ENCODE measurements at regions not wholly inside any gene's neighbourhood (a gene's known extent, or its start where the extent isn't known, plus 50 kb on each side); places are given as distances from the start of the nearest gene placed in this dataset.

GRCh38 chr13:50162001-50162400 is 146.8 kb downstream of the KCNRG start:
- ATAC-seq (ENCODE audit: insufficient read depth, low read depth) (no peak), DNase-seq (no peak)
- no peak overlapping the region for H3K4me2 ChIP-seq (ENCODE audit: insufficient read depth, low read length)
- H3K79me2 ChIP-seq (ENCODE audit: insufficient read depth, low read length) = no peaks in the 10 kb centered on the region
- H2AFZ ChIP-seq (ENCODE audit: low read depth, low read length) = no peak overlapping the region
- H4K20me1 ChIP-seq (ENCODE audit: insufficient read depth, low read length) = no peaks in the 10 kb centered on the region
- H3K27me3 ChIP-seq (ENCODE audit: insufficient read depth, low read length, poor library complexity) = no peaks in the 10 kb centered on the region
- H3K4me3 ChIP-seq (ENCODE audit: low read depth in 1 of 2, low read length in 2 of 2) = no peak overlapping the region
- no peaks in the 10 kb centered on the region for H3K4me1 ChIP-seq (ENCODE audit: insufficient read depth, low read length)
- TF ChIP-seq CTCF (IDR thresholded peaks at IDR 0.05; ENCODE audit: borderline replicate concordance, extremely low read depth, low read length, poor library complexity, severe bottlenecking) (no peak), EZH2 (IDR thresholded peaks at IDR 0.05; ENCODE audit: borderline replicate concordance, low read depth, low read length, severe bottlenecking) (no peak)
- H3K36me3 ChIP-seq (ENCODE audit: insufficient read depth, low read length) = no peaks in the 10 kb centered on the region
- no peak overlapping the region for H3K9ac ChIP-seq (ENCODE audit: low read depth, low read length)
- H3K9me3 ChIP-seq (ENCODE audit: insufficient read depth, low read length, severe bottlenecking) = no peaks in the 10 kb centered on the region
- no peak overlapping the region for H3K27ac ChIP-seq (ENCODE audit: low read length)

- ATAC-seq (ENCODE audit: insufficient read depth, low read depth) (no peak), DNase-seq (no peak)
- TF ChIP-seq CTCF (IDR thresholded peaks at IDR 0.05; ENCODE audit: borderline replicate concordance, extremely low read depth, low read length, poor library complexity, severe bottlenecking) (no peak), EZH2 (IDR thresholded peaks at IDR 0.05; ENCODE audit: borderline replicate concordance, low read depth, low read length, severe bottlenecking) (no peak)
- Histone ChIP-seq H4K20me1 (ENCODE audit: insufficient read depth, low read length) (no peaks in the 10 kb centered on the region), H3K27me3 (ENCODE audit: insufficient read depth, low read length, poor library complexity) (no peaks in the 10 kb centered on the region), H3K9me3 (ENCODE audit: insufficient read depth, low read length, severe bottlenecking) (no peaks in the 10 kb centered on the region), H3K4me3 (ENCODE audit: low read depth in 1 of 2, low read length in 2 of 2) (no peak overlapping the region), H3K79me2 (ENCODE audit: insufficient read depth, low read length) (no peaks in the 10 kb centered on the region), H3K27ac (ENCODE audit: low read length) (no peak overlapping the region), H3K4me2 (ENCODE audit: insufficient read depth, low read length) (no peak overlapping the region), H3K9ac (ENCODE audit: low read depth, low read length) (no peak overlapping the region), H2AFZ (ENCODE audit: low read depth, low read length) (no peak overlapping the region), H3K36me3 (ENCODE audit: insufficient read depth, low read length) (no peaks in the 10 kb centered on the region), H3K4me1 (ENCODE audit: insufficient read depth, low read length) (no peaks in the 10 kb centered on the region)
Observed at GRCh38 chr13:50162567-50162966, 147.3 kb downstream of the KCNRG start.

- Histone ChIP-seq H3K4me2 (ENCODE audit: insufficient read depth, low read length) (no peak overlapping the region), H3K79me2 (ENCODE audit: insufficient read depth, low read length) (no peaks in the 10 kb centered on the region), H4K20me1 (ENCODE audit: insufficient read depth, low read length) (no peaks in the 10 kb centered on the region), H3K9me3 (ENCODE audit: insufficient read depth, low read length, severe bottlenecking) (no peaks in the 10 kb centered on the region), H3K36me3 (ENCODE audit: insufficient read depth, low read length) (no peaks in the 10 kb centered on the region), H3K4me3 (ENCODE audit: low read depth in 1 of 2, low read length in 2 of 2) (no peak overlapping the region), H3K9ac (ENCODE audit: low read depth, low read length) (no peak overlapping the region), H3K4me1 (ENCODE audit: insufficient read depth, low read length) (no peaks in the 10 kb centered on the region), H3K27ac (ENCODE audit: low read length) (no peak overlapping the region), H3K27me3 (ENCODE audit: insufficient read depth, low read length, poor library complexity) (no peaks in the 10 kb centered on the region), H2AFZ (ENCODE audit: low read depth, low read length) (no peak overlapping the region)
- ATAC-seq (ENCODE audit: insufficient read depth, low read depth) = no peak
- DNase-seq = no peak
- TF ChIP-seq CTCF (IDR thresholded peaks at IDR 0.05; ENCODE audit: borderline replicate concordance, extremely low read depth, low read length, poor library complexity, severe bottlenecking) = no peak
- no peak for TF ChIP-seq EZH2 (IDR thresholded peaks at IDR 0.05; ENCODE audit: borderline replicate concordance, low read depth, low read length, severe bottlenecking)
Observed at GRCh38 chr13:50167224-50167947, 152.1 kb downstream of the KCNRG start.
